ENCODE measurements at regions not wholly inside any gene's neighbourhood (a gene's known extent, or its start where the extent isn't known, plus 50 kb on each side); places are given as distances from the start of the nearest gene placed in this dataset.

GRCh38 chrX:39874202-39874816, 223.4 kb downstream of the BCOR start:
- TF ChIP-seq POLR2A (IDR thresholded peaks at IDR 0.05) (no peak), POLR2AphosphoS5 (IDR thresholded peaks at IDR 0.05) (no peak), CTCF (IDR thresholded peaks at IDR 0.05) (no peak)
- peaks cover 0 to 52% of the 10 kb centered on the region in 2 donors for H3K27me3 ChIP-seq
- no peaks in the 10 kb centered on the region for H3K4me1 ChIP-seq
- no peaks in the 10 kb centered on the region for H3K9me3 ChIP-seq
- H3K27ac ChIP-seq: no peak overlapping the region
- intact Hi-C loops (cut with DNase I; ENCODE audit: low total_unique reads): no loop called here
- H3K36me3 ChIP-seq: no peaks in the 10 kb centered on the region
- no peak overlapping the region for H3K4me3 ChIP-seq
- no peak for DNase-seq (ENCODE audit: low spot score in 2 of 2)

GRCh38 chrX:39875834-39876628, 221.7 kb downstream of the BCOR start:
- intact Hi-C loops (cut with DNase I; ENCODE audit: low total_unique reads): no loop called here
- Histone ChIP-seq H3K27ac (no peak overlapping the region), H3K27me3 (peaks cover 0 to 44% of the 10 kb centered on the region in 2 donors), H3K4me3 (no peak overlapping the region), H3K4me1 (no peaks in the 10 kb centered on the region), H3K36me3 (no peaks in the 10 kb centered on the region), H3K9me3 (no peaks in the 10 kb centered on the region)
- no peak for TF ChIP-seq CTCF (IDR thresholded peaks at IDR 0.05)
- no peak for TF ChIP-seq POLR2A (IDR thresholded peaks at IDR 0.05)
- TF ChIP-seq POLR2AphosphoS5 (IDR thresholded peaks at IDR 0.05): no peak
- no peak for DNase-seq (ENCODE audit: low spot score in 2 of 2)

- intact Hi-C loops (cut with DNase I; ENCODE audit: low total_unique reads): no loop called here
- no peak for DNase-seq (ENCODE audit: low spot score in 2 of 2)
- Histone ChIP-seq H3K9me3 (no peaks in the 10 kb centered on the region), H3K36me3 (no peaks in the 10 kb centered on the region), H3K4me1 (no peaks in the 10 kb centered on the region), H3K27ac (no peak overlapping the region), H3K27me3 (peaks cover 0 to 51% of the 10 kb centered on the region in 2 donors), H3K4me3 (no peak overlapping the region)
- TF ChIP-seq POLR2AphosphoS5 (IDR thresholded peaks at IDR 0.05) (no peak), CTCF (IDR thresholded peaks at IDR 0.05) (no peak), POLR2A (IDR thresholded peaks at IDR 0.05) (no peak)
Observed at GRCh38 chrX:39877905-39878304, 219.9 kb downstream of the BCOR start.

GRCh38 chrX:39883666-39884065, 214.1 kb downstream of the BCOR start:
- Histone ChIP-seq H3K36me3 (no peaks in the 10 kb centered on the region), H3K27ac (no peak overlapping the region), H3K9me3 (no peaks in the 10 kb centered on the region), H3K4me1 (no peaks in the 10 kb centered on the region), H3K4me3 (no peak overlapping the region), H3K27me3 (peaks cover 0 to 37% of the 10 kb centered on the region in 2 donors)
- TF ChIP-seq POLR2A (IDR thresholded peaks at IDR 0.05) (no peak), POLR2AphosphoS5 (IDR thresholded peaks at IDR 0.05) (no peak), CTCF (IDR thresholded peaks at IDR 0.05) (no peak)
- no peak for DNase-seq (ENCODE audit: low spot score in 2 of 2)
- intact Hi-C loops (cut with DNase I; ENCODE audit: low total_unique reads): no loop called here

GRCh38 chrX:39886282-39886681, 211.5 kb downstream of the BCOR start:
- Histone ChIP-seq H3K27ac (no peak overlapping the region), H3K9me3 (no peaks in the 10 kb centered on the region), H3K4me1 (no peaks in the 10 kb centered on the region), H3K27me3 (peaks cover 0 to 48% of the 10 kb centered on the region in 2 donors), H3K4me3 (no peak overlapping the region), H3K36me3 (no peaks in the 10 kb centered on the region)
- TF ChIP-seq CTCF (IDR thresholded peaks at IDR 0.05) (no peak), POLR2AphosphoS5 (IDR thresholded peaks at IDR 0.05) (no peak), POLR2A (IDR thresholded peaks at IDR 0.05) (no peak)
- DNase-seq (ENCODE audit: low spot score in 2 of 2): no peak
- intact Hi-C loops (cut with DNase I; ENCODE audit: low total_unique reads): no loop called here
